Stimulated activated CD4-positive, alpha-beta T cell treated with anti-CD3 and anti-CD28 coated beads, TNF-alpha, amount 100 ng/mL, for 48 hours (primary cell): ENCODE measurements at regions not wholly inside any gene's neighbourhood (a gene's known extent, or its start where the extent isn't known, plus 50 kb on each side); places are given as distances from the start of the nearest gene placed in this dataset.
"Not testable (repeated sequence)": the region's sequence is repeated elsewhere in the genome, so short reads cannot be mapped to it uniquely, and the experiment has no call there.

Source experiments
- DNase-seq, 3 donors: peaks; one replicate each; pipeline ENCODE4 v3.0.0-alpha.2; 2020; ENCODE audit warnings: low read depth in 3 of 3

DNA sequence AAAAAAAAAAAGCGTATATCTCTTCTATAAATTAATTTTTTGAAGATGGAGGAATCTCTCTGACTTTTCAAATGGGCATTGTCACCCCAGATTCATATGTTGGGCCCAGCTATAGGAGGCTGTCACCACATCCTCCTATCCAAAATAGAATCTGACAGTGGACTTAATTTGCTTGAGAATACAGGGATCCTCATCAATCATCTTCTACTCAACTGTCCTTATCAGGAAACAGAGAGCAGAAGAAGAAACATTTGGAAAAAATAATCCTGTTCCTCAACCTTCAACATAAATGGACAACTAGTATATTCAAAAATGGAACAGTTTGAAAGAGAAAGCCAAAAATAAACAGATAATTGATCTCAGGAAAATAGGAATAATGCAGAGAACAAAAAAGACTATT lies 725.4 kb upstream of the INTU start:
- DNase-seq, result no peak

DNA sequence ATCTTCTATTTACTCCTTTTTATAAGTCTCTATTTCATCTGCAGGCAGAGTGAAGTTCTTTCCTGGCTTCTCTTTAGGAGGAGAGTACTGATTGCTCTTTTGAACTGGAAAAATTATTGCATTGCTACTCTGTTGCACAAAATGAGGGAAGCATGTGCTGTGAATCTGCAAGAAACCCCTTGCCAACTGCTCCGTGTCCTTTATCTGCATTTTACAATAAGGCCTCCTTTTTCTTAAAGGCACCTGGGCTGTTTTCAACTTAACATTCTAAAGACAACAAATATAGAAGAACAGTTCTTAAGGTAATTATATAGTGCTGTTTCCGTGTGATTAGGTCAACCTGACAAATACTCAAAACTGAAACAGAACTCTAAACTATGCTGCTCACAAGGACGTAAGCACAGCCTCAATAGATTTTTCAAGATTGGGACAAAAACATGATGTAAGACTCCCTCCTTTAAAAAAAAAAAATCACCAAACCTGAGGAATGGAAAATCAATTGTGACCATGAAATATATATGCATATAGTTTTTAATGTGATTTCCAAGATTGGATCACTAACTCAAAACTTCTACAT lies 716.6 kb upstream of the INTU start:
- DNase-seq, result no peak

DNA sequence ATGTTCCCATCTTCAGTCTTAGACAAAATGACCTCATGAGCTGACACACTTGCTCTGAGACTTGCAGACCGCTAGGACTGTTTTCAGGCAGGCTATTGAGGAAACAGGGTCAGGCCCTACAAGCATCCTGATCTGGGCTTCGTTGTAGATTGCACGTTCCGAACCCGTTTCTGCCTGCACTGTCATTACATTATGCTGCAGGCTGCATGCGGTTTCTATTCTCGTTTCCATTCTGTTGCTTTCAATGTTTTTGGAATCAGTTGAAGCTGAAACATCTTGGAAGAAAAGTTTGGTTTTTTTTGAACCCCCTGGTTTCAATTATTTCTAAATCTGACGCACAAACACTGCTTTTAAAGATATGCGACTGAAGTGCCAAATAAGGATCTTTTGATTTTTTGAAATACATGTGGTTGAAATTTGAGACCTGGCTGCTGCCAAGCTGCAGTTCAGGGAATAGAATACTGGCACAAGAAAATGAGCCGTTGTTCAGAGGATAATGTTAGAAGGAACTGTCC lies 716.1 kb upstream of the INTU start:
- DNase-seq, result no peak

DNA sequence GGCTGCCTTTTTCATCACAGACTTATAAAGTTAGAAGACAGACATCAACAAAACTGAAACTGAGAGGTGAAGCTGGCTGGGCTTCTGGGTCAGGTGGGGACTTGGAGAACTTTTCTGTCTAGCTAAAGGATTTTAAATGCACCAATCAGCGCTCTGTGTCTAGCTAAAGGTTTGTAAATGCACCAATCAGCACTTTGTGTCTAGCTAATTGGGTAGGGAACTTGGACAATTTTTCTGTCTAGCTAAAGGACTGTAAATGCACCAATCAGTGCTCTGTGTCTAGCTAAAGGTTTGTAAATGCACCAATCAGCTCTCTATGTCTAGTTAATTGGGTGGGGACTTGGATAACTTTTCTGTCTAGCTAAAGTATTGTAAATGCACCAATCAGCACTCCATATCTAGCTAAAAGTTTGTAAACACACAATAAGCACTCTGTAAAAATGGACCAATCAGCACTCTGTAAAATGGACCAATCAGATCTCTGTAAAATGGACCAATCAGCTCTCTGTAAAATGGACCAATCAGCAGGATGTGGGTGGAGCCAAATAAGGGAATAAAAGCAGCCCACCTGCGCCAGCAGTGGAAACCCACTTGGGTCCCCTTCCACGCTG lies 710.3 kb upstream of the INTU start:
- DNase-seq, result not testable (repeated sequence)

DNA sequence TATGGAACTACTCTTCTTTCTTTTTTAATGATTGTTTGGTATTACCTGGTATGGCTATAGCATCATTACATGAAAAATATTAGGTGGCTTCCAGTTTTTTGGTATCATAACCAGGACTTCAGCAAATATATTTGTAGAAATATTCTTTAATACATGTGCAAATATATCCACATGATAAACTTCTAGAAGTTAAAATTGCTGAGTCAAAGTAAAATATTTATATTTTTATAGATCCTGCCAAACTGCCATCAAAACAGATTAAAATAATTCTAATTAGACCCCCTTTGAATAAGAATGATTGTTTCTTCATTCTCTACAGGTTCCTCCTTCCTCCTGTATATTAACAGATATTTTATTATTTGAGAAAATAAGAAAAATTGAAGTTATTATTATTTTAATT lies 708.5 kb upstream of the INTU start:
- no peak for DNase-seq

DNA sequence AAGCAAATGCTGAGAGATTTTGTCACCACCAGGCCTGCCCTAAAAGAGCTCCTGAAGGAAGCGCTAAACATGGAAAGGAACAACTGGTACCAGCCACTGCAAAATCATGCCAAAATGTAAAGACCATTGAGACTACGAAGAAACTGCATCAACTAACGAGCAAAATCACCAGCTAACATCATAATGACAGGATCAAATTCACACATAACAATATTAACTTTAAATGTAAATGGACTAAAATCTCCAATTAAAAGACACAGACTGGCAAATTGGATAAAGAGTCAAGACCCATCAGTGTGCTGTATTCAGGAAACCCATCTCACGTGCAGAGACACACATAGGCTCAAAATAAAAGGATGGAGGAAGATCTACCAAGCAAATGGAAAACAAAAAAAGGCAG lies 702.7 kb upstream of the INTU start:
- not testable (repeated sequence) for DNase-seq

DNA sequence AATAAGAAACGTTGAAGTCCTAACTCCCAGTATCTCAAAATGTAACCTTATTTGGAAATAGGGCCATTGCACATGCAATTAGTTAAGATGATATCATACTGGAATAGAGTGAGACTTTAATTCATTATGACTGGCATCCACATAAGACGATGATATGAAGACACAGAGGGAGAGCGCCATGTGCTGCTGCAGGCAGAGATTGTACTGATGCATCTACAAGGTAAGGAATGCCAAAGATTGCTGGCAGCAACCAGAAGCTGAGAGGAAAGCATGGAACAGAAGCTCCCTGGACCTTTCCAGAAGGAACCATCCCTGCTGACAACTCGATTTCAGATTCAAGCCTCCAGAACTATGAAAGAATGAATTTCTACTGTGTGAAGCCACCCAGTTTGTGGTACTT lies 697.0 kb upstream of the INTU start:
- DNase-seq, result no peak

DNA sequence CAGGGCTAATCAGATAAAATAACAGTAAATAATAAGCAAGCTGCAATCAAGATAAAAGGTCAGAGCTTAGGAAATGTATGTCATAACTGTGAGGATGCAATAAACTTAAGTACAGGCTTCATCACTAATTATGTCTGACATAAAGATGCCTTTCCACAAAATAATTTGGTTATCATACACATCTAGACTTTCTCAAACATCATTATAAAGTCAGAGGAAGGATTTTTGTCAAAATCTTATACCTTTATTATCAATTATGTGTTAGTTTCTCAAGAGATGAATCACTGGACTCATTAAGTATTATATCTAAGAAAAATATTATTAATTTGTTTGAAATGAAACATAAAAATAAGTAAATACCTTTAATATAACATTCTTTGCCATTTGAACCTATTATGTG lies 695.4 kb upstream of the INTU start:
- no peak for DNase-seq

DNA sequence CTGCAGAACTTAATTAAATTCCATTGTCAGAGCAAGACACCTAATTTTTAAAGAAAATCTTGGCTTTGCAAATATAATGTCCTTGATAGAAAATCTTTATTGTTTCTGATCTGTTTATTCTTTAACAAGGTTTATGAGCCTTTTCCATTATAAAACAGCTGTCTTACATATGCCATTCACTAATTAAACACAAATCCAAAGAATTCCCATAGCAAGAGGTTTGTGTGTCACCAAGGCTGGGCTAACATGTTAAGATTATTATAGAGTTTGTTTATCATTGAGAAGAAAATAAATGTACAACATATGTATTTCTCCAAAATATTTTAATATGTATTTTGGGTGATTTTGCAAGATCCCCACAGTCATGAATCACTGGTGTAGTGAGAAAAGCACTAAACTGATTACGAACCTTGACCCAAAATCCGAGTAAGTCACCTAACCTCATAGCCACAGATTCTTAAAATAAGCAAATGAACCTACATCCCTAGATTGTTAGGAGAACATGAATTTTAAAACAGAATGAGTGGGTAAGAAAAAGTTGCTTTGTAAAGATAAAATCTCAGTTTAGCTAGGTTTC lies 694.8 kb upstream of the INTU start:
- no peak for DNase-seq

DNA sequence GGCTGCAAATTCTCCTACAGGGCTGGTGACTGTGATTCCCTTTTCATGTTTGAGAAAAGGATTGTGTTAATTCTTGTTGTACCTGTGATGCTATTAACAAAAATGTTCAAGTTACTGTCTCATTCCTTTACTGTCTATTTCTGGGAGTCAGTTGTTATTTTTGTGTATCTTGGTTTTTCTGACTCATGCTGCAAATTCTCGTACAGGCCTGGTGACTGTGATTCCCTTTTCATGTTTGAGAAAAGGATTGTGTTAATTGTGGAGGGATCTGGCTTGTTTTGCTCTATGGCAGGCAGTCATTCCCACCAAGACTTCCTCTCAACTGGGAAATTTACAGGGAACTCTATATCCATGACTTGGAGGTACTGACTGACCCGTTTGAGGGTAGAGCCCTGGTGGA lies 693.4 kb upstream of the INTU start:
- DNase-seq, result no peak

DNA sequence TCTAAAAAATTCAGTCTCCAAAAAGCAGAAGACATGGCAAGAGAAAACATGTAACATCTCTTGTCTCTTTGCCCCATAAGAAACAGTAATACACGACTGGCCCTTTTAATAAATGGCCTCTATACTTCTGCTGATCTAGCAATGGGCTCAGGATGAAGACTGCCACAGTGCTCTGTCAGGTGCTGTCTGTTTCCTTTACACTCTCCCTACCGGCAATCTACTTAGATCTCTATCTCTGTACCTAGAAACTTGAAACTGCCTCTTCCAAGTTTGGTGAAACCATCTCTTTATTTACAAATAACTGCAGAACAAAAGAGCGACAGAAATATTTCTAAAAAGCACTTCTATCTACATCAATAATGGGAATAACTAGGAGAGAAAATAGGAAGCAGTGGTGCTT lies 685.2 kb upstream of the INTU start:
- no peak for DNase-seq

DNA sequence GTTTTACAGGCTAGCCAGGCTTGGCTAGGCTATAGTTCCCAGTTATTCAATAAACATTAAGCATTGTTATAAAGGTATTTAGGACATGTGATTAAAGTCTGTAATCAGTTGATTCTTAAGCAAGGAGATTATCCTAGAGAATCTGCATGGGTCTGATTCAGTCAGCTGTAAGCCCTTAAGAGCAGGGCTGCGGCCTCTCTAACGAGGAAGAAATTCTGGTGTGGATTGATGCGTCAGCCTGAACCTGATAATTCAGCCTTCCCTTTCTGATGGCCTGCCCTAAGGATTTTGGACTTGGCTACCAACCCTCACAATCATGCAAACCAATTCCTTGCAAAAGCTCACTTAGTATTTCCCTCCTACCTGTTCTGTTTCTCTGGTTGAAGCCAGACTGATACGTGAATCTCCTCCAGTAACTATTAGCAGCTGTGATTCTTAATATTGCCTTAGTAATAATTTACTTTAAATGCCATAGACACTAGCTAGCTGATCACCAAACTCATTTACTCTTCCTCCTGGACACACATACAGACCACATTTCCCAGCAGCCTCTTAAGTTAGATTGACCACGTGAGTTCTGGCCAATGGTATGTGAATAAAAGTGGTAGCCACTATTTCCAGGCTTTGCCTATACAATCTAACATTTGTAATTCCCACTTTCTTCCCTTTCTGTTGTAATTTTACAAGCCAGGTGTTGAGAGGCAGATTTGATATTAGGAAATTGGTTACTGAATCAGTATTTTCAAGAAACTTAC lies 678.0 kb upstream of the INTU start:
- no peak for DNase-seq

DNA sequence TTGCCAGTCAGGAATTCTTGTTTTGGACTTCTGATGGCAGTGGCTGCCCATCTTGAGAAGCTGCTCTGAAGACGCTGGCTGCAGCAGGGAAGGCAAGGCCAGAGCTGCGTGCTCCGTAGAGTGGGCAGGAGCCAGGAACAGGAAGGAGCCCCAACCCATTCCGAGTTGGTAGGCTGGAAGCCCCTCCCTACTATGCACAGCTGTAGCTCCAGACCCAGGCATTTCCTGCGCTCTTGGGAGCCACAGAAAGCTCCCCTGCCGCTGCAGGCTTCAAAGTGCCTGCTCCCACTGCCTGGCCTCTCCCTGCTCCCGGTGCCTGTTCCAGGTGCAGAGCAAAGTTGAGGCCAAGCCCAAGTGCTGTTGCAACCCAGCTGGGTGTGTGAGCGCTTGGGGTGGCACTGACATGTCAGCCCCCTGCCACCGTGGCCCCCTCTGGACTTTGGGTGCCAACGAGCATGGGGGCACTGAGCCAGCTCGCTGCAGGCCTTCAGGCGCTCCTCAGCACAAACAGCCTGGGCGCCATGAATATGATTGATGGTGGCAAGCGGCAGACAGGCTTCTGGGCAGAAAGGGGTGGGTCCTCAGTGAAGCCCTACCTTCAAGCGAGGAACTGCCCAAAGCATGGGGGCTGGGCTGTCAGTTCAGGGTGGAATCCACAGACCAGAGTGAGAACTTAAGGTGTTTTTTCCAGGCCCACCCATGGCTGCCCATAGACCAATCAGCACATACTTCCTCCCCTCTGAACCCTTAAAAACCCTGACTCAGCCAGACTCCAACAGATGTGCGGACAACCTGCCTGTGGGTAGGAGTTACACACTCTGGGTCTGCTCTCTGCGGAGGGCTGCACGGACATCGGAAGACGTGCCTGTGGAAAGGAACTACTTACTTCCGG lies 677.2 kb upstream of the INTU start:
- DNase-seq, result no peak

DNA sequence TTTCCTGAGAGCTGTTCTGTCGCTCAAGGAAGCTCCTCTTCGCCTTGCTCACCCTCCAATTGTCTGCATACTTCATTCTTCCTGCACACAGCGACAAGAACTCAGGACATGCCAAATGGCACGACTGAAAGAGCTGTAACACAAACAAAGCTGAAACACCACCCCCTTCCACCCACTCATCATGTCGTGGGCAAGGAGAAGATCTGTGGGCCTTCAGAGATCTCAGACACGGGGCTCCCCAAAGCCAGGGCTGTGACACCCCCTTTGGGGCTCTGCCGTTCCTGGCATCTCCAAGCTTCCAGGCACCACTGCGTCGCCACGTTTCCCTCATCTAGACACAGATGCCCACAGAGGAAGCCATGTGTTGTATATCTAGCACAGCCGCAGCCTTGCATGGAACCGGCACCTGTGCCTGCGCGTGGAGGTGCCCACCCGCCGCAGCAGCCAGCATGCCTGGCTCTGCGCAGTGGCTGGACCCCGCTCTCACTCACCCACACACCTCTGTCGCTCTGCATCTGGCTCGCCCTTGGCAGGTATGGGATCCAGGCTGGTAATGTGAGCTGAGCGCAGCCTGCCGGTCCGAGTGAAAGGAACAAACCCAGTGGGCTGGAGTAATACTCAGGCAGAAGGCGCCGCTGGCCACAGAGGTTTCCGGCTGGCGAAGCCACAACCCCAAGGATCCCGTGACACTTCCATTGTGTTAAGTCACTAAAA lies 676.4 kb upstream of the INTU start:
- DNase-seq, result no peak

DNA sequence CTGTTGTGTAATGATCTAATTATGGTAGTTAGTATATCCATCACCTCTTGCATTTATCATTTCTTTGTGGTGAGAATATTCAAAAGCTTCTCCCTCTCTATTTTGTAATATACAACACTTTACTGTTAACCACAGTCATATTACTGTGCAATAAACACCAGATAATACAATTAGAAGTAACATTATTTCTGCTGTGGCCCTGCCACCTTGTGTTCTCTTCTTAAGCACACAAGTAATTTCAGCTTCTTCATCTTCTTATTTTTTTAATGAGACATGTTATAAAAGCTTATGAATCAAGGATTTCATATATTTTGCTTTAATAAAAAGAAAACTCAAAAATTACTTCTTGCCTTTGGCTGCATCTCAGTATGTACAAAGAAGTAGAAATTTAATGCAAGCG lies 675.2 kb upstream of the INTU start:
- no peak for DNase-seq

DNA sequence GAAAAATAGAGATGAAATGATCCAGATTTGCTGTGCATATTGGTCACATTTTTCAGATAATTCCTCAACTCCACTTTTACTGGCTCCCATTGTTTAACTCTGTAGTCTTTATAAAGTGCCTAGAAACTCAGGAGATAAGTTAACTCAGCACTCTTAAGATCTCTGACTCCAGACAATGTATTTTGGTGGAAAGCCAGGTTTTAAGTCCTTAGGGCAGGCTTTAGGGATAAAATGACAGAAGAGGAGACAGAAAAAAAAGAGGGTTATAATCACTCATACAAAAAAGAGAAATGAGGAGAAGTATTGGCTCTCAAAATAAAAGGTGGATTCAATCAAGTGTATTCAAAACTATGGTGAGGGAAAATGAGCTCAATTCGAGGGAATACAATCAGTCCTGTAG lies 674.8 kb upstream of the INTU start:
- no peak for DNase-seq

DNA sequence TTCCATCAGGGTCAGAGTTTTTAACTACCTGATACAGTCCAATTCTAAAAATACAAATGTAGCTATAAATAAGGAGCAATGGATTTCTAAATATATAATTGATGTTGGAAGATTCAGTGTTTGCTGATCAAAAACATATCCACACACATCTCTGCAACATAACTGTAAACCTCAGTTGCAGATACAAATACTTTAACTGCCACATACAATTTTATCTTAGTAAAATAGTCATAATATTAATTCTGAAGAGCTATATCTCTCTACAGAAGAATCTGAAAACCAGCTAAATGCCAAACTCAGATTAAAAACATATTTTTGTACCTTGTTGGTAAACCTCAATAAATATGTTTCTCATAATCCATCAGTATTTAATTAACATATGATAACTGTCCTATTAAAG lies 674.3 kb upstream of the INTU start:
- DNase-seq, result no peak

DNA sequence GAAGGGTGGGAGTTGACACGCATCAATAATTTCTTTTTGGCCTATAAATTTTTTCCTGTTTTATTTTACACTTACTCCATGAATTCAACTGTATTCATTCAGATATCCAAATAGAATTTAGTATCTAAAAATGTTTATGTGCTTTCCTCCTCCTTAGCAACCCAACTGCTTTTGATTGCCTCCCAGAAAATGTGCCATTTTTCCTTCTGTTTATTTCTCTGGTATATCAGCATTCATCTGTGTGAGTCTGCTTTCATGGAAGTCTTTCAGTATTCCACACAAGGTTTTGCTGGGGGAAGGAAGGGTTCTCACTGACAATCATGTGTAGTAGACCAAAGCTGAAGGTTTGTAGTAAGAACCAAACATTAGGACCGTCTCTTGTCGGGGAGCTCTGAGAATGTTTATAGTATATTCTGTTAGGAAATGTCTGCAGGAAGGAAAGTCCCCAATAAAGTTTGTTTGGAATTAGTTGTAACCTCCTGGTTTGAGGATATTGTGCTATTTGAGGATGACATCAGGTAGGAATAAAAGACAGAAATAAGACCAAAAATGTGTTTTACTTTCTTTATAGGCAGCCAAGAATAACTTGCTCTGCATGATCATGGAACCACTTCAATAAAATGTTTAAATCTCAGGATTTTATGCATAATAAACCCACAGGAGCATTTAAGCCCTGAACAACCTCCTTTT lies 673.6 kb upstream of the INTU start:
- no peak for DNase-seq

DNA sequence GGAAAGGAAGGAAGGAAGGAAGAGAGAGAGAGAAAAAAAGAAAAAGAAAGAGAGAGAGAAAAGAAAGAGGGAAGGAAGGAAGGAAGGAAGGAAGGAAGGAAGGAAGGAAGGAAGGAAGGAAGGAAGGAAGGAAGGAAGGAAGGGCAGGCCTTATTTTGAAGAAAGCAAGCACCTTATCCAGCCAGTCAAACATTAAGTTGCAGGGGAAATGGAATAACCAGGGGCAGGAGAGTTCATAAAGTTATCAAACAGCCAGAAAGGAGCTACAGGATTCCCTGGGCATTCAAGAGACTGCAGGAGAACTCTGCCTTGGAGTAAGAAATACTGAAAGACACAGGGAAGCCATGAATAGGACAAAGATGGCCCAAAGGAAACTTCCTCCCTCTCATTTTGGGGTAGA lies 672.0 kb upstream of the INTU start:
- DNase-seq, result no peak

DNA sequence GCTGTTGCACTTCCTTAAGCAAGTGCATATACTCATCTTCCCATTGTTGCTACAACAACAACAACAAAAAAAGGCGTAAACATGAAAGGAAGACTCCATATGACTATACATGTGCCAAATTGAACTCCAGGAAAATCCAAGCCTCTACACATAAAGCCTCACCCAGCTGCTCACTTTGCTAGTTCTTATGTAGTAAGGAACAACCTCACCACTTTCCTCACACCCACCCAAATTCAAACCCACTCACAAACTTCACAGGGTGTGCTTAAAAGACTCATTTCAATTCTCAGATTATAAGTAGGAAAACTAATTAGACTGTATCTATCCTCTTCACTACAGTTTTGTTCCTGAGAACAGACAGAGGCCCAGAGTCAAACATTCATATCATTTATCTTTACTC lies 671.1 kb upstream of the INTU start:
- DNase-seq, result no peak

DNA sequence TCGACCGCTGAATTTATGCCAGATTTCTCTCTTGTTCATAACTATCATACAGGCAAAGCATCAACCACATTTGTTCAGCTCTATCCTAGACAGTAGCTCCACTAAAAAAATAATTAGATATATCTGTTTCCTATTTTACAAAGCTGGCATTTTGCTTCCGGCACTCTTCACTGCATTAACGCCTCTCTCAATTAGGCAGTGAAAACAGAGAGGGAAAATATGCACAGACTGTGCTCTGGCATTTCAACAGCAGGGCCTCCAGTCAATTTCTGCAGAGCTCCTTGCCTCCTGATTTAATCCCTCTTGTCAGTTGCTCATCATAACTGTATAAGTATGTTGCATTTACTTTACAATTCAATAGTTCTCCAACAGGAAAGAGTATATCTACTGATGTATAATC lies 666.9 kb upstream of the INTU start:
- no peak for DNase-seq
